HepG2 (cell line): ENCODE measurements at regions not wholly inside any gene's neighbourhood (a gene's known extent, or its start where the extent isn't known, plus 50 kb on each side); places are given as distances from the start of the nearest gene placed in this dataset.

Experiments used
- ATF2 ChIP-seq: sonication (generic); formaldehyde crosslinking; IDR thresholded peaks from 2 replicates; pipeline ENCODE4 v1.4.0; 2020; ENCODE audit warnings: missing genetic modification reagents
- ATF3 ChIP-seq: sonication (generic); formaldehyde crosslinking; IDR thresholded peaks from 2 replicates; pipeline ENCODE4 v1.4.0; 2020; ENCODE audit warnings: missing genetic modification reagents
- CTCF ChIP-seq: sonication (generic); formaldehyde crosslinking; IDR thresholded peaks from 2 replicates; pipeline ENCODE4 v1.5.0; 2020; ENCODE audit warnings: mild to moderate bottlenecking, missing genetic modification reagents, moderate library complexity
- EZH2 ChIP-seq: conservative IDR thresholded peaks from 2 replicates; pipeline ENCODE4 v1.6.1; 2012; ENCODE audit warnings: mild to moderate bottlenecking, low read depth, low read length, moderate library complexity
- FOXK1 ChIP-seq: sonication (generic); formaldehyde crosslinking; IDR thresholded peaks from 2 replicates; pipeline ENCODE4 v1.4.0; 2020; ENCODE audit warnings: low read depth, missing genetic modification reagents, borderline replicate concordance
- FOXM1 ChIP-seq: sonication (generic); formaldehyde crosslinking; IDR thresholded peaks from 2 replicates; pipeline ENCODE4 v1.5.0; 2020; ENCODE audit warnings: missing genetic modification reagents
- HNRNPUL1 ChIP-seq: fragments of 200-400 bp; formaldehyde crosslinking; IDR thresholded peaks from 2 replicates; pipeline ENCODE4 v1.6.1; 2017; ENCODE audit warnings: low read depth, mild to moderate bottlenecking, low read length, moderate library complexity
- JUN ChIP-seq: sonication (generic); formaldehyde crosslinking; IDR thresholded peaks from 2 replicates; pipeline ENCODE4 v1.4.0; 2020; ENCODE audit warnings: mild to moderate bottlenecking, missing genetic modification reagents
- LBX2 ChIP-seq: sonication (generic); formaldehyde crosslinking; IDR thresholded peaks from 2 replicates; pipeline ENCODE4 v1.5.0; 2020; ENCODE audit warnings: missing genetic modification reagents, mild to moderate bottlenecking, borderline replicate concordance
- MZF1 ChIP-seq: sonication (generic); formaldehyde crosslinking; IDR thresholded peaks from 2 replicates; pipeline ENCODE4 v1.8.1; 2023; ENCODE audit warnings: mild to moderate bottlenecking, missing genetic modification reagents, borderline replicate concordance
- NFYB ChIP-seq: sonication (generic); formaldehyde crosslinking; IDR thresholded peaks from 2 replicates; pipeline ENCODE4 v1.4.0; 2020; ENCODE audit warnings: missing genetic modification reagents
- NR2F6 ChIP-seq, 2 experiments: IDR thresholded peaks; 2 replicates each; pipeline ENCODE4 v1.6.1; 2016; ENCODE audit warnings: antibody characterized with exemption in 1 of 2, mild to moderate bottlenecking in 1 of 2
- ZSCAN29 ChIP-seq: sonication (generic); formaldehyde crosslinking; conservative IDR thresholded peaks from 2 replicates; pipeline ENCODE4 v1.4.0; 2020; ENCODE audit warnings: mild to moderate bottlenecking, missing genetic modification reagents

GRCh38 chr15:93378558-93378957 is 289.5 kb upstream of the RGMA start:
- TF ChIP-seq FOXM1 (CRISPR knock-in tag) (no peak), EZH2 (no peak), CTCF (CRISPR knock-in tag) (no peak), HNRNPUL1 (no peak), JUN (CRISPR knock-in tag) (no peak), NR2F6 (IDR thresholded peaks at IDR 0.05) (no peak), NR2F6 (CRISPR knock-in tag; IDR thresholded peaks at IDR 0.05) (no peak), LBX2 (no peak), FOXK1 (CRISPR knock-in tag) (no peak), MZF1 (CRISPR knock-in tag) (no peak), NFYB (CRISPR knock-in tag) (no peak), ZSCAN29 (CRISPR knock-in tag) (no peak), ATF2 (CRISPR knock-in tag) (no peak), ATF3 (CRISPR knock-in tag) (no peak)
